ENCODE measurements at regions not wholly inside any gene's neighbourhood (a gene's known extent, or its start where the extent isn't known, plus 50 kb on each side); places are given as distances from the start of the nearest gene placed in this dataset.

GRCh38 chr13:60794751-60795150 lies 397.7 kb downstream of the TDRD3 start:
- Histone ChIP-seq H3K9ac (ENCODE audit: control insufficient read depth, insufficient read depth, low read length) (no peak overlapping the region), H2AFZ (ENCODE audit: control insufficient read depth, low read depth, low read length) (no peak overlapping the region), H3K27ac (ENCODE audit: control insufficient read depth, insufficient read depth) (no peak overlapping the region), H3K79me2 (ENCODE audit: control insufficient read depth, insufficient read depth, low read length) (no peaks in the 10 kb centered on the region), H3K4me2 (ENCODE audit: control insufficient read depth, insufficient read depth) (no peak overlapping the region), H3K27me3 (replicated peaks in 1 of 2; ENCODE audit: control insufficient read depth in 2 of 2, insufficient read depth in 2 of 2, low read length in 1 of 2) (no peaks in the 10 kb centered on the region), H4K20me1 (ENCODE audit: control insufficient read depth, insufficient read depth) (no peaks in the 10 kb centered on the region; the same call in 1 of the 2 replicates), H3K4me1 (ENCODE audit: control insufficient read depth, insufficient read depth, low read length) (no peaks in the 10 kb centered on the region), H3K36me3 (ENCODE audit: control insufficient read depth in 2 of 2, insufficient read depth in 2 of 2, low read length in 1 of 2) (no peaks in the 10 kb centered on the region), H3K4me3 (no peak overlapping the region), H3K9me3 (replicated peaks; ENCODE audit: control insufficient read depth, insufficient read depth, low read length) (no peaks in the 10 kb centered on the region)
- CTCF ChIA-PET: no interaction called here
- intact Hi-C loops (cut with micrococcal nuclease; ENCODE audit: unreplicated experiment): no loop called here
- SMC1A ChIA-PET (ENCODE audit: uncharacterized antibody, unreplicated experiment): no interaction called here
- in situ Hi-C loops (cut with MboI): no loop called here
- POLR2A ChIA-PET: no interaction called here
- TF ChIP-seq ESRRA (IDR thresholded peaks at IDR 0.05; ENCODE audit: low read length) (no peak), GABPA (IDR thresholded peaks at IDR 0.05; ENCODE audit: low read depth) (no peak), KDM1A (IDR thresholded peaks at IDR 0.05; ENCODE audit: borderline replicate concordance) (no peak), STAT3 (IDR thresholded peaks at IDR 0.05; ENCODE audit: low read depth, low read length) (no peak), USF2 (IDR thresholded peaks at IDR 0.05; ENCODE audit: borderline replicate concordance, low read depth, low read length) (no peak), SKIL (IDR thresholded peaks at IDR 0.05; ENCODE audit: low read depth, poor library complexity, severe bottlenecking) (no peak)
- WGBS (ENCODE audit: insufficient coverage, insufficient replicate concordance, low lambda C conversion rate, missing lambda C conversion rate): 28% methylated on average over 4 of the region's 4 CpGs
- DNase-seq (ENCODE audit: low read depth, low spot score): no peak
- RAD21 ChIA-PET (ENCODE audit: unreplicated experiment): no interaction called here
- ATAC-seq: no peak
- FAIRE-seq: no peak
- no TSS peak for BruUV-seq (replicated peaks)

All from GM12878 (cell line).